HG03025 (cell line): ENCODE measurements at regions not wholly inside any gene's neighbourhood (a gene's known extent, or its start where the extent isn't known, plus 50 kb on each side); places are given as distances from the start of the nearest gene placed in this dataset.

Experiments used
- ATAC-seq: cut with Tn5 transposase; IDR thresholded peaks from one replicate; pipeline ENCODE4 v1.9.1; 2021; ENCODE audit warnings: mild to moderate bottlenecking, moderate library complexity; ENCODE audit not compliant: unreplicated experiment, low FRiP score

DNA sequence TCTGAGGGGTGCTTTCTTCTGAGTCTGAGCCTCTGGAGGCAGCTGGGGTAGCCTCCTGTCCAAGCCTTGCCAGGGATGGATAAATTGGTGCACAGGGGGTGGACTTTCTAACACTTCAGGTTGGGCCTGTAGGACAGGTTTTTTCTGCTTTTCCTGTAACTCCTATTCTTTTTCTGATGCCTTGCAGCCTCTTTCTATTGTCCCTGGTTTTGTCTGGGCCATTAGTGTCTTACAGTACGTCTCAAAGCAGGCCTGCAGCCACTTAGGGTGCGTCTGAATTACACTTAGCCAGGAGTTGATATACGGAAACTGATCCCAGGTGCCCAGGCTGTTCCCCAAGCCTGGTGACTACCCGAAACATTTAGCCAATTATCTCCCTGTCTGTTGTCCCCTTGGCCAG is 213.3 kb upstream of the HTR2A start:
- no peak for ATAC-seq

DNA sequence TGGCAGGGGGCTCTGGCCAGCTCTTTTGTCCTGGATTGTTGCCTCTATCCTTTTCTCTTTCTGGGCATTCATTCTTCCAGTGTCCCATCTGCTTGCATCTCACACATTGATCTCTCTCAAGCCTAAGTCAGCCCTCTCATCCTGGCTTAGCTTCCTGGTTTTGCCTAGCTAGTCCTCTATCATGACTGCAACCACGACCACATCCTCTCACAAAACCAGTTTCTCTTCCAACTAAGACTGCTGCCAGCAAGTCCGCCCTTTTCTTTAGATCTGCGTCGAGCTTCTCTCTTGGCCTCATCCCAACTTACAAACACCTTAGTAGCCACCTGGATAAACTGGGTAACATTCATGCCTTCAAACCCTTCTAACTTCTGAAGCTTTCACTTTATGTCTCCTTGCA is 212.2 kb upstream of the HTR2A start:
- peak; percentile 53 for ATAC-seq

DNA sequence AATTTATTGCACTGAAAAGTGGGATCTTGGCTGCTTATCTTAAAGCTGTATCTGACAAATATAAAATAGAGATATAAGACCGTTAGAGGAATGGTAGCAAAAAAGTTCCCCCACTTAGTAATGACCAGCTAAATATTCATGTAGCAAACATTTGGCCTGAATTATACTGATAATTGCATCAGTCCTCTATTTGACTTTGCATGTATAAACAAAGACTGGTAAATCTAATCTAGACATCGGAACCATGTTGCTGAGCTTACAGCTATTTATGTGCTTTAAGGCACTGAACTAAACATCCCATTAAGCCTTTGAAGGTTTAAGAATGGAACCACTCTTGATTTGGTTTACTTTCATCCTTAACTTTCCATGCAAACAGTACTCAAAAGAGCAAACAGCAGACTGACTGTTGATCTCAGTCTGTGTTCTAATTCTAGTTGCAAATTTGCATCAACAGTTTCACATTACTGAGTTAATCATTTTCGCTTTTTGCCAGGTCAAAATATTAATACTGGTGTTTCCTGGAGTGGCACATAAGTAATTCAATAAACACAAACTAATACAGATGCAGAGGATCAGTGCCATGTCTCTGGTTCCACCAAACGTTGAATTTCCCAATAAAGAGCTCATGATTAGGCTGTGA is 203.5 kb upstream of the HTR2A start:
- ATAC-seq, result peak; percentile 78

DNA sequence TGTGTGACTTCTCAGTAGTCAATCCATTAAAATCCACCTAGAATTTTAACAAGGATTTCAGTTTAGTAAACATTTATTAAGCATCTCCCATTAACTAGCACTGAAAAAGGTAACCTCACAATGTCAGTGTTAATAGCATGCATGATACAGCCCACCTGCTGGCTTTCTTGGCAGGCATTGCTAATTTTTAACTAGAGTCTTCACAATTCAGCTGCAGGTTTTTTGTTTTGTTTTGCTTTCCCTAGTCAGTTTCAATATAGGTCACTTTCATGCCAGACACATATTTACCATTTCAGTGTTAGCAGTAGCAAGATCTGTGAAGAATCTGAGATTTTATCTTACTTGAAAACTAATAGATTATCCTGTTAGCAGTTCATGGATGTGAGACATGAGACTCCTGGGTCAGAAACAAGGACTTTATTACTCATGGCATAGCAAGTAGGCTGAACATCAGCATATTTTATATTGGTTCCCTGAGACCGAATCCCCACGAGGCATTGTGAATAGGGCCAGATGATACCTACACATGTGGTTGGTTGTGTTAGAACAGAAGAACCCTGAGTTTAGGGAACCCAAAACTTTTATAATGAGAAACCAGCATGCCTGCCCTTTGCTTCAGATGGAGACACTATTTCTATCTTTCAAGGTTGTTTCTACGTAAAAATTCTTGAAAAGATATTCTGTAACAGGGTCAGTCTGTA is 198.0 kb upstream of the HTR2A start:
- peak; percentile 96 for ATAC-seq

DNA sequence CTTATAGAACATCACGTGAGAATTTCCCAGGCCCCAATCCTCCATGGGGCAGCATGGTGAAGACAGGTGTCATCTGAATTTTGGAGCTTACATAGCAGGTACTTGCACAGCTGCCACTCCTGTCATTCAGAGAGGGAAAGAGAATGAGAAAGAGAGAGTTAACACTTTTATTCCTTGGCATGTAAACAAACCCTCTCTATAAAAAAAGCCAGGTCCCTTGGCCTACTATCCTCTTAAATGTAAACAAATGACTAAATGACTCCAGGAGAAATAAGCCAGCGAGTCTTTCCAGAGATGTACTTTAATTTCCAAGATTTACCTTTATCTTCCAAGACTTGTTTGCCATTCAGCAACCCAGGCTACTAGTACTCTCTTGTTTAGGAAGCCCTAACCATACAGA is 195.3 kb upstream of the HTR2A start:
- no peak for ATAC-seq

DNA sequence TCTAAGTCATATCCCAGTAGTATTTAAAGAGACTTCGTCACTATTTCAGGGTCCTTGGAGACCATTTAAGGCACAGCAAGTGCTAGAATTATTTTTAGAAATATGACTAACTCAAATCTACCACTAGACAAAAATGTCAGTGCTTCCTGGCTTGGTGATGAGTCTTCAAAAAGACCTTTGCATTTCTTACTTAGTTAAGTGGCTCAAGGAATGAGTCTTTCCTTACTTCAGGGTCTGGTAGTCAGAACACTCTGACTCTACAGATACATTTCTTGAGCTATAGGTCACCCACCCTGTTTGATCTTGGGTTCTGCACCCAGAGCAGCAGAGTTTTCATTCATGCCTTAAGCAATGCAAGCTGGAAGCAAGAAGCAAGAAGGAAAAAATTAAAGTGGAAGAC is 191.0 kb upstream of the HTR2A start:
- ATAC-seq, result no peak

DNA sequence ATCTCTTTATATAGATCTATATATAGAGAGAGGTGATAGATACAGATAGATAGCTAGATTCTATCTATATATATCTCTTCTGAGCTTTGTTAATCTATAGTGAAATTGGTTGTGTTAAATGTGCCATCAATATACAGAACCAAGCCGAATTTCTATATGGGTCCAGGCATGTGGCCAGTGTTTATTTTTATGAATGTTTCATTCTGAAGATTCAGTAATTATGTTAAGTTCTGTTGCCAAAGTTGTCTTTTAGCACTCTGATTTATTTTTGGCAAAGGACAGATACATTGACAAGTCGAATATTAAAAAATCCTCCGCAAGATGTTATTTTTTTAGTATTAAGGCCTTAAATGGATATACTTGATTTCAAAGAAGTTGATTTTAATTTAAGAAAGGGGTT is 190.4 kb upstream of the HTR2A start:
- ATAC-seq, result no peak

DNA sequence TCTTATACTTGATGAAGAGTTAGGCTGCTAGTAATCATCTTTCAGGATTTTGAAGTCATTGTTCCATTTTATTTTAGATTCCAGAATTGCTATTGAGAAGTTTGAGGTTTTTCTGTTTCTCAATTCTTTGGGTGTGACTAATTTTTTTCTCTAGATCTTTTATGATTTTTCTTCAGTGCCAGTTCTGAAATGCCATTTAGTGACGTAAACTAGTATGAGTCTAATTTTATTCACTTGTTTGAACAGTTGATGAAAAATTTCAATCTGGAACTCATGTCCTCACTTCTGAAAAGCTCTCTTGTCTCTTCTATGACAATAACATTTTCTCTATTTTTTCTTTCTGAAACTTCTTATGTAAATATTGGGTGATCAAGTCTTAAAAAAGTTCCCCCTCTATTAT is 188.5 kb upstream of the HTR2A start:
- no peak for ATAC-seq

DNA sequence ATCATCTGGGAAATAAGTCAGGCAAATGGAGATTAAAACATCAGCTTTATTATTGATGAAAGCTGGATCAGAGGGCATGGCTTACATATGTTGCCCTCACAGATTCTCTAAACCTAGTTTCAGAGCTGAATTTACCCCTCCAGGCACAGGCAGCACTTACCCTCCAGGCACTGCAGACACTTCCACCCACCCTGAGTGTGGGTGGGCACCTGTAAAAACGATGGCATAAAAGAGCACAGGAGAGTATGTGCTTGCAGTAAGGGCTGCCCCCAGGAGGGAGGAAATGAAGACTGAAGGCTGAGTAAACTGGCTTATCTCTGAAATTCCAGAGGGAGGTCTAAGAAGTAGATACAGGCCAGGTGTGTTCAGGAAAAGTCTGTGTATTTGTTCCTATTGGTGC is 185.0 kb upstream of the HTR2A start:
- no peak for ATAC-seq

DNA sequence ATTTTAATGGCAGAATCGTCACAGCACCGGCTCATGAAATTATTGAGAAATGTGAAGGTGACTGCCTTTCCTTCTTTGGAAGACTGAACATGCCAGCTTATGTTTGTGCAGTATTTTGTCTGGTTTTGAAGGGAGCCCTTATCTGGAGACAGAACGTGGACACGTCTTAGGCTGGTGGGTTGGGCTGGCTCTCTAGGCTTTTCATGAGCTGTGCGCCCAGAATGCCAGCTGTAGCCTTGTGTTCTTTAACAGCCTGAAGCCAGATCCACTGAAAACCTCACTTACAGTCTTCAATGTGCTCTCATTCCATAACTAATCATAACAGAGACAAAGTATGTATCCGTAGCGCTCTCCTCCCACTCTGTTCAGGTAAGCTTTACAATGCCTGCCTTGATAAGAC is 184.4 kb upstream of the HTR2A start:
- ATAC-seq, result no peak

DNA sequence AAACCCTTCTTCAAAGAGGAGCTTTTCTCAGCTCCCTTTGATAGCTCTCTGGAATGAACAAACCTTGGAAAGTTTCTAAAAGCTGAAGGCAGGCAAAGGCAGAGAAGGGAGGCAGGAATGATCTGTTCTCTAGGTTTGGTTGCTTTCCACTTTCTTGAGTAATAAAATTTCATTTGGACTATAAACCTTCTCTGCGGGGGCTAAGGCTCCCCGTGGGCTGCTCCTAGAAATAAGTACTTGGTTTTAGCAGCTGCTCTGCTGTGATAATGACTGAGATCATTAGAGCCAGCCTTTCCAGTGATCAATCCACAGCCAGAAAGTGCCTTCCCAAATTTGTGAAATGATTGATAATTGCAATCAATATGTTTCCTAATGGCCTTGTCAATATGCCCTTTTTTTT is 183.8 kb upstream of the HTR2A start:
- ATAC-seq, result no peak

DNA sequence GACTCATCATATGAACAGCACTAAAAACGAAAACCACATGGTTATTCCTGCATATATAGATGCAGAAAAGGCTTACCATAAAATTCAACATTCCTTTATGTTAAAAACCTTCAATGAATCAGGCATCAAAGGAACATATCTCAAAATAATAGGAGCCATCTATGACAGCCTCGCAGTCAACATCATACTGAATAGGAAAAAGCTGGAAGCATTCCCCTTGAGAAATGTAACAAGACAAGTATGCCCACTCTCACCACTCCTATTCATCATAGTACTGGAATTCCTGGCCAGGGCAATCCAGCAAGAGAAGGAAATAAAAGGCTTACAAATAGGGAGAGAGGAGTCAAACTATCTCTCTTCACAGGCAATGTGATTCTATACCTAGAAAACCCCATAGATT is 179.6 kb upstream of the HTR2A start:
- no peak for ATAC-seq

DNA sequence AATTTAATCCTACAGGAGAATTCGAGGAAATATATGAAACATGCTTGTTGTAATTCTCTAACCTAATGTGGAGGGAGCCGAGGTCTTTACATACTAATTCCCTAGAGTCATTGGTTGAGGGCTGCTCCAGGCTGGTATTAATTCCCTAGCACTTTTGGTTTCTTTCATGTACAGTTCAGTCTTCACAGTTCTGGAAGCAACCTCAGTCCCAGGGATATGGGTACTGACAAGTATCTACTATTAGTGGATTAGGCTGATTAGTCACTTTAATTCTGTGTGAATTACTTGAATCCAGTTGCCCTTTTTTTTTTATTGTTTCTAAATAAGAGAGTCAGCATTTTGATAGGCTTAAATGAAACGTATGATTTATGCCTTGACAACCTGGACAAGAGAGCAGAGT is 172.3 kb upstream of the HTR2A start:
- ATAC-seq, result no peak

DNA sequence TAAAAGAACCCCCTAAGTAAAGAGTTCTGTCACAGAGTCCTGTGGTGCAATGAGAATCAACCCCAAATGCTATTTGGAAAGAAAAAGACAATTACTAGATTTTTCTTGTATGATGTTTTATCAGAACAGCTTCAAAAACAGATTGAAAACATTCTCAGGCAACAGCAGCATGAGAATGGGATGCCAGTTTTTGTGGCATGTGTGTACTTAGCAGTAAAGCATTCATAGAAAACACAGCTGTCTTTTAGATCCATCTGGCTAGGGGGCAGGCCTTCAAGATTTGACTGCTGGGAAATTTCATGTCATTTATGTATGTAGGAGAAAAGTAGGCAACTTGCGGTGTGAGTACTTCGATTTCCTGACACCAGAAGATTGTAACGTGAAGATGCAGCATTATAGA is 170.5 kb upstream of the HTR2A start:
- ATAC-seq, result no peak

DNA sequence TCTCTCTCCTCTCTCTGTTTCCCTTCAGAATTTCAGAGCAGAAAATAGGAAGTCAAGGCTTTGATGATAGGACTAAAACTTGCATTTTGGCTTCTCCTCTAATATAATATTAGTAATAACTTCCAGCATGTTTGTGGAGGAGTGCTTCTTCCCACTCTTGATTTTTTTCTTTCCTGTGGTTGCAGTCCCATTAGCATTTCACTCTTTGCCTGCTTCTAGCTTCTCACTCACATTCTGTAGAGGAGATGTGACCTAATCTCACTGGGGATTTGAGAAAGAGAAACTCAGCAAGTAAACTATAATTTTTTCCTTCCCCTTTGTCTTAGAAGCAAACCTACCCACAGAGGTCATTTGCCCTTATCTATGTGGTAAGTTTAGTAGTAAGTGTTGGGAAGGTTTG is 169.4 kb upstream of the HTR2A start:
- ATAC-seq, result no peak

DNA sequence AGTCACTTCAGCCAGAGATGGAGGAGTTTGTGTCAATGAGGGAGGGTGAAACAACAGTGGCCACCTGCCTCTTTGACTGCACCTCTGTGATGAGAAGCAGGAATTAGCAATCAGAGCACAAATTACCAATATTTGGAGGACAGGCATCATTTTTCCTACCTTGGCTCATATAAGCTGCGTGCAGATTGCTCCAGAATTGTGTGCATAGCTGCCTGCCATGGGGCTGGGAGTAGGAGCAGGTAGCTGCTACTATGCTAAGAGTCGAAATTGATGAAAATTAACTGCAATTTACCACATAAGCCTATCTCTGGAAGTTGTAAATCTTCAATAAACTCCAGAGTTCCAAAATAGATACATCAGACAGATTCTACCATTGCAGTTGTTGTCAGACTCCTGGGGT is 167.5 kb upstream of the HTR2A start:
- ATAC-seq, result no peak

DNA sequence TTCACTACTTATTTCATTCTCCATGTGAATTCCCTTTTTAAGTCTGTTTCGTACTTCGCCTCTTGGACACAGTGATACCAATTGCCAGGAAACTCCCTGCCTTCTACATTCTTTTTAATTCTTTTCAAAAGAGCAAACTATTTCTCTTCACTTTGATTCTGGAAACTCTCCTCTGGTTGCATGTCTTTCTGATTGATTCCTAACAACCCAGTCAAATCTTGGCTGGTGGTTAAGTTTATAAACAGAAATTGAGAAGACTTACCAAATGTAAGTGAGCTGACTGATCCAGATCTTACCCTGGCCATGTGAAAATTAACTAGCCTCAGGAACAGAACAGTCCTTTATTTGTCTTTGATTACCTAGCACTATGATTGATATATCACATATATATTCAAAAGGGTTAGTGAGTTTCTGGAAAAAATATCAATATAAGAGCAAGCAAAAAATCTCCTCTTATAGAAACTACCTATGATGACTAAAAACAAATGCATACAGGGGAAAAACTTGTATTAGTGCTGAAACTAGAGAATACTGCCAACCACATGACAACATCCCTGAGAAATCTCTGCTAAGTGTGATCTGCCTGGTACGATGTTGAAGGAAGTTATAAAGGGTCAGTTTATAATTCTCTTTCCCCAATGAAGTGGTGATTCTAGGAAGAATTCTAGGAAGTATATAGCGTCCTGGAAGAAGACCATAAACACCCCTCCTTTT is 152.6 kb upstream of the HTR2A start:
- no peak for ATAC-seq

DNA sequence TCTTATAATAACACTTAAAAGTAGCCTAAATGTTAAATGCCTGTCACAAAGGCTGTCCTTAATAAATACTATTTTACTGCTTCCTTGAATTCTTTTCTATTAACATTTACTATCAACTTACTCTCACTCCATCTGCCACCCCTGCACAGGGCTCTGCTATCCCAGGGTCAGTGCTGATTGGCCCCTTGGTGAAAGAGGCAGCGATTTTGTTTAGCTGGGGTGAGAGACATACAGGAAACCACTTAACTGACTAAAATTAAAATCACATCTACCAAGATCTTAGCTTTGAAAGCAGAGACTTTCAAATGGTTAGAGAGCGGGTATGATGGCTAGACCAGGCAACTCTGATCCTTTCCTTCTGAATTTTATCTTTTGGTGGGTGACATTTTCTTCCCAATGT is 149.9 kb upstream of the HTR2A start:
- peak; percentile 69 for ATAC-seq

DNA sequence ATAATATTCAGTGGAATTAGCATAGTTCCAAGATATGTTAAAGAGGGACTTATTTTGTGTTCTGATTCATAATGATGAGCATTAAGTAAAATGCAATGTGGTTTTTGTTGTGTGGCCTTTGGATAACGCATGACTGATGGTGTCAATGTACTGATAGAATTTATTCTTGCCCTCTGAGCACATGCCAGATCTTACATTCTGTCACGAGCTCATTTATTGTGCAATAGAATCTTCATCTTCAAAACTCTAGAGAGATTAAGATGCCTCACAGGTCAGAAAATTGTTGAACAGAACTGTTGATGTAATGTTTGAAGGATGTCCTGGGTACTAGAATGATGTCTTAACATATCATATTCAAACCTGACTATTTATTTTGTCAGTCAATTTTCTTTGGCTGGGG is 148.0 kb upstream of the HTR2A start:
- no peak for ATAC-seq

DNA sequence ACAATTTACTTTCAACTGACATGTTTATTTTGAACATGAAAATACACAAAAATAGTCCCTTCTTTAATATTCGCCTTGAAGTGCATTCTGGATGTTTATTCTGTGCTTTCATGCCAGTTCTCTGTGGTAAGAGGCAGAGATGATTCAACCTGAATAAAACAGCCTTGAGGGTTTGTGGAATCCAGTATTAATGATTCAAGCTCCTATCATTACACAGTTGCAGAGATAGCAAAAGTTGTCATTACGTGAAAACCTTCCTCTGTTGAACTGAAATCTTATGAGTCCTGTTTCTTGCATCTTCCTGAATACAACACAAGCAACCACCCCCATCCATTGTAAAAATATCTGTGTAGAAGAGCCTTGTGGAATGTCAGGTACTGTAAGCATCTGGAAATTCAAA is 142.3 kb upstream of the HTR2A start:
- ATAC-seq, result no peak

DNA sequence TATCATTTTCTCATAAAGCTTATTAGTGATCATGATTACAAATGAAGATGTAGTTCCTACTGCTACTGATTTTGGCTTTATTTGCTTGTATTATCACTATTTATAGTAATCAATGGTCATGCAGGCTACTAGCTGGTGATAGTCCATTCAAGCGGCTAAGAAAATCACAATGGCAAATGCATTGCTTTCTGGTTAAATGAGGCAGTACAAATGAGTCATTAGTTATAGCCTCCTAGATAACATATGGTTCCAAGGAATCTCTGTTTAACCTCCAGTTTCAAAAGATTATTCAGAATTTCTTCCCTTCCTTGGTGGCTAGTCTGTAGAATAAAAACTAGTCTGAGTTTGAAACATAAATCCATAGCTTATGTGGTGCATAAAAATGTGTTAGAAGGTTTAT is 141.3 kb upstream of the HTR2A start:
- no peak for ATAC-seq
